ENCODE measurements at regions not wholly inside any gene's neighbourhood (a gene's known extent, or its start where the extent isn't known, plus 50 kb on each side); places are given as distances from the start of the nearest gene placed in this dataset.

GRCh38 chr3:96106701-96107100 lies 707.7 kb upstream of the EPHA6 start:
- H3K4me3 ChIP-seq (ENCODE audit: low read length), result no peak overlapping the region
- H3K27me3 ChIP-seq (ENCODE audit: control insufficient read depth, insufficient read depth, low read length), result no peaks in the 10 kb centered on the region
- no peaks in the 10 kb centered on the region for H3K4me1 ChIP-seq (ENCODE audit: control insufficient read depth, low read depth, low read length)
- no peaks in the 10 kb centered on the region for H3K9me3 ChIP-seq (ENCODE audit: control insufficient read depth, low read depth, low read length)
- H3K27ac ChIP-seq (ENCODE audit: low read length), result no peak overlapping the region
- H3K36me3 ChIP-seq (ENCODE audit: control insufficient read depth, low read depth, low read length), result no peaks in the 10 kb centered on the region
- H3K9ac ChIP-seq (ENCODE audit: low read length), result no peak overlapping the region

Measured in iPS-18a (cell line).